NB4 (cell line): ENCODE measurements at regions not wholly inside any gene's neighbourhood (a gene's known extent, or its start where the extent isn't known, plus 50 kb on each side); places are given as distances from the start of the nearest gene placed in this dataset.

ENCODE experiments used
- POLR2A ChIP-seq: IDR thresholded peaks from 2 replicates; pipeline ENCODE4 v1.6.1; 2011; ENCODE audit warnings: mild to moderate bottlenecking; ENCODE audit not compliant: insufficient read length; ENCODE audit errors: extremely low read depth
- TF ChIP-seq, protein P1 (sequence below): IDR thresholded peaks from 2 replicates; pipeline ENCODE4 v1.6.1; 2011; ENCODE audit warnings: low read depth, low read length
- TF ChIP-seq, protein P2 (sequence below): IDR thresholded peaks from one replicate; pipeline ENCODE4 v1.5.1; 2012; ENCODE audit warnings: low read depth, low read length

DNA sequence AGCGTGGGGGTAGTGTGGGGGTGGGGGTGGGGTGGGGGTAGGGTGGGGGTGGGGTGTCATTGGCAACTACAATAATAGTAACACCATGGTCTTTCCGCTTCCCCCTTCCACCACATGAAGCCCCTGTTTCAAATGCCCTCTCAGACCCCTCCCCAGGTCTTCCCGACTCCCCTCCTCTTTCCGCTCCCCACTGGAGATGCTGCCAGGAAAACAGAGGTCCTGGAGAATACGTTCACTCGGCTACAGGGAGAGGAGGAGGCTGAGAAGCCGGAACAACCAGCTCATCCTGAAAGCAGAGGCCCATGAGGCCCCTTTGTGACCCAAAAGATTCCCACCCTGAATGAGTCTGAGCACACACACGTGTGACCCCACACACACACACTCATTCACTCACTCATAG is 75.4 kb downstream of the CPN2 start:
- TF ChIP-seq, protein P1, sequence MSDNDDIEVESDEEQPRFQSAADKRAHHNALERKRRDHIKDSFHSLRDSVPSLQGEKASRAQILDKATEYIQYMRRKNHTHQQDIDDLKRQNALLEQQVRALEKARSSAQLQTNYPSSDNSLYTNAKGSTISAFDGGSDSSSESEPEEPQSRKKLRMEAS = no peak
- TF ChIP-seq POLR2A = no peak
- TF ChIP-seq, protein P2, sequence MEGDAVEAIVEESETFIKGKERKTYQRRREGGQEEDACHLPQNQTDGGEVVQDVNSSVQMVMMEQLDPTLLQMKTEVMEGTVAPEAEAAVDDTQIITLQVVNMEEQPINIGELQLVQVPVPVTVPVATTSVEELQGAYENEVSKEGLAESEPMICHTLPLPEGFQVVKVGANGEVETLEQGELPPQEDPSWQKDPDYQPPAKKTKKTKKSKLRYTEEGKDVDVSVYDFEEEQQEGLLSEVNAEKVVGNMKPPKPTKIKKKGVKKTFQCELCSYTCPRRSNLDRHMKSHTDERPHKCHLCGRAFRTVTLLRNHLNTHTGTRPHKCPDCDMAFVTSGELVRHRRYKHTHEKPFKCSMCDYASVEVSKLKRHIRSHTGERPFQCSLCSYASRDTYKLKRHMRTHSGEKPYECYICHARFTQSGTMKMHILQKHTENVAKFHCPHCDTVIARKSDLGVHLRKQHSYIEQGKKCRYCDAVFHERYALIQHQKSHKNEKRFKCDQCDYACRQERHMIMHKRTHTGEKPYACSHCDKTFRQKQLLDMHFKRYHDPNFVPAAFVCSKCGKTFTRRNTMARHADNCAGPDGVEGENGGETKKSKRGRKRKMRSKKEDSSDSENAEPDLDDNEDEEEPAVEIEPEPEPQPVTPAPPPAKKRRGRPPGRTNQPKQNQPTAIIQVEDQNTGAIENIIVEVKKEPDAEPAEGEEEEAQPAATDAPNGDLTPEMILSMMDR = no peak
